Transverse colon (tissue), 3 donors: ENCODE measurements at regions not wholly inside any gene's neighbourhood (a gene's known extent, or its start where the extent isn't known, plus 50 kb on each side); places are given as distances from the start of the nearest gene placed in this dataset.

Source experiments
- CTCF ChIP-seq, 5 experiments: fragments of 200-600 bp in 3 of 5; fragments of 450-650 bp in 2 of 5; sonication (generic) in 3 of 5; IDR thresholded peaks; 1 replicate in 2 of 5; 2 replicates in 3 of 5; pipeline ENCODE4 v1.5.1; 2016 to 2017; ENCODE audit warnings: antibody characterized with exemption in 5 of 5, inconsistent platforms in 3 of 5, mild to moderate bottlenecking in 2 of 5, moderate library complexity in 1 of 5
- POLR2A ChIP-seq: fragments of 450-650 bp; IDR thresholded peaks from one replicate; pipeline ENCODE4 v1.6.1; 2016; ENCODE audit warnings: antibody characterized with exemption, mild to moderate bottlenecking, moderate library complexity

GRCh38 chr21:41684381-41685245 is 82.2 kb downstream of the RIPK4 start:
- TF ChIP-seq CTCF (IDR thresholded peaks at IDR 0.05) (no peak), POLR2A (no peak)
